ENCODE measurements at regions not wholly inside any gene's neighbourhood (a gene's known extent, or its start where the extent isn't known, plus 50 kb on each side); places are given as distances from the start of the nearest gene placed in this dataset.

- no CpG with 5 or more reads among the region's 2 CpGs for WGBS (ENCODE audit: insufficient coverage)
- peaks cover 1 to 4% (median 2%) of the 10 kb centered on the region in 3 donors for H3K27me3 Mint-ChIP-seq (ENCODE audit: low read depth in 3 of 3)
- Histone ChIP-seq H3K4me1 (ENCODE audit: control insufficient read depth in 1 of 2, insufficient read depth in 2 of 2, low read length in 2 of 2) (no peaks in the 10 kb centered on the region), H3K36me3 (replicated peaks in 1 of 2; ENCODE audit: control insufficient read depth in 1 of 2, insufficient read depth in 2 of 2, low read length in 2 of 2) (no peaks in the 10 kb centered on the region), H3K9me3 (replicated peaks in 1 of 2; ENCODE audit: control insufficient read depth in 1 of 2, insufficient read depth in 1 of 2, low read length in 2 of 2) (no peaks in the 10 kb centered on the region), H3K27me3 (ENCODE audit: control insufficient read depth in 2 of 2, insufficient read depth in 2 of 2, low read length in 2 of 2) (no peaks in the 10 kb centered on the region), H3K27ac (ENCODE audit: low read depth in 1 of 2, low read length in 2 of 2) (no peak overlapping the region), H3K79me2 (ENCODE audit: insufficient read depth, low read length) (no peaks in the 10 kb centered on the region), H3K4me2 (replicated peaks; ENCODE audit: extremely low read depth, low read length, poor library complexity, severe bottlenecking) (no peak overlapping the region), H3K9ac (ENCODE audit: insufficient read depth, low read length, poor library complexity, severe bottlenecking) (no peak overlapping the region), H3K4me3 (replicated peaks in 1 of 3; ENCODE audit: low read depth in 2 of 3, low read length in 3 of 3) (no peak overlapping the region), H2AFZ (ENCODE audit: insufficient read depth, low read depth, low read length, poor library complexity, severe bottlenecking) (no peak overlapping the region), H4K20me1 (ENCODE audit: insufficient read depth, low read length) (no peaks in the 10 kb centered on the region)
- H3K4me3 Mint-ChIP-seq, result no peak overlapping the region
- DNase-seq, result no peak
- intact Hi-C loops (cut with micrococcal nuclease), result no loop called here
- peaks cover 0 to 4% (median 0%) of the 10 kb centered on the region in 7 donors for H3K9me3 Mint-ChIP-seq
- no peak overlapping the region for H3K27ac Mint-ChIP-seq
- no peaks in the 10 kb centered on the region for H3K4me1 Mint-ChIP-seq
- no peaks in the 10 kb centered on the region for H3K36me3 Mint-ChIP-seq
- TF ChIP-seq, protein P1, sequence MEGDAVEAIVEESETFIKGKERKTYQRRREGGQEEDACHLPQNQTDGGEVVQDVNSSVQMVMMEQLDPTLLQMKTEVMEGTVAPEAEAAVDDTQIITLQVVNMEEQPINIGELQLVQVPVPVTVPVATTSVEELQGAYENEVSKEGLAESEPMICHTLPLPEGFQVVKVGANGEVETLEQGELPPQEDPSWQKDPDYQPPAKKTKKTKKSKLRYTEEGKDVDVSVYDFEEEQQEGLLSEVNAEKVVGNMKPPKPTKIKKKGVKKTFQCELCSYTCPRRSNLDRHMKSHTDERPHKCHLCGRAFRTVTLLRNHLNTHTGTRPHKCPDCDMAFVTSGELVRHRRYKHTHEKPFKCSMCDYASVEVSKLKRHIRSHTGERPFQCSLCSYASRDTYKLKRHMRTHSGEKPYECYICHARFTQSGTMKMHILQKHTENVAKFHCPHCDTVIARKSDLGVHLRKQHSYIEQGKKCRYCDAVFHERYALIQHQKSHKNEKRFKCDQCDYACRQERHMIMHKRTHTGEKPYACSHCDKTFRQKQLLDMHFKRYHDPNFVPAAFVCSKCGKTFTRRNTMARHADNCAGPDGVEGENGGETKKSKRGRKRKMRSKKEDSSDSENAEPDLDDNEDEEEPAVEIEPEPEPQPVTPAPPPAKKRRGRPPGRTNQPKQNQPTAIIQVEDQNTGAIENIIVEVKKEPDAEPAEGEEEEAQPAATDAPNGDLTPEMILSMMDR (IDR thresholded peaks at IDR 0.05), result no peak
Measured at GRCh38 chr6:71602385-71603007, 283.9 kb upstream of the RIMS1 start.

- no peak overlapping the region for H3K9ac ChIP-seq (ENCODE audit: insufficient read depth, low read length, poor library complexity, severe bottlenecking)
- no peaks in the 10 kb centered on the region for H3K4me1 ChIP-seq (ENCODE audit: control insufficient read depth in 1 of 2, insufficient read depth in 2 of 2, low read length in 2 of 2)
- no peaks in the 10 kb centered on the region for H3K9me3 ChIP-seq (replicated peaks in 1 of 2; ENCODE audit: control insufficient read depth in 1 of 2, insufficient read depth in 1 of 2, low read length in 2 of 2)
- TF ChIP-seq, protein P1 (IDR thresholded peaks at IDR 0.05), result no peak
- peaks cover 1 to 4% (median 2%) of the 10 kb centered on the region in 3 donors for H3K27me3 Mint-ChIP-seq (ENCODE audit: low read depth in 3 of 3)
- peaks cover 0 to 4% (median 0%) of the 10 kb centered on the region in 7 donors for H3K9me3 Mint-ChIP-seq
- H3K4me1 Mint-ChIP-seq, result no peaks in the 10 kb centered on the region
- no peak overlapping the region for H3K27ac Mint-ChIP-seq
- H3K4me3 ChIP-seq (replicated peaks in 1 of 3; ENCODE audit: low read depth in 2 of 3, low read length in 3 of 3), result no peak overlapping the region
- no peaks in the 10 kb centered on the region for H4K20me1 ChIP-seq (ENCODE audit: insufficient read depth, low read length)
- no peak overlapping the region for H3K27ac ChIP-seq (ENCODE audit: low read depth in 1 of 2, low read length in 2 of 2)
- no peak for DNase-seq
- intact Hi-C loops (cut with micrococcal nuclease), result no loop called here
- no peak overlapping the region for H3K4me3 Mint-ChIP-seq
- no peak overlapping the region for H2AFZ ChIP-seq (ENCODE audit: insufficient read depth, low read depth, low read length, poor library complexity, severe bottlenecking)
- H3K36me3 ChIP-seq (replicated peaks in 1 of 2; ENCODE audit: control insufficient read depth in 1 of 2, insufficient read depth in 2 of 2, low read length in 2 of 2), result no peaks in the 10 kb centered on the region
- no peaks in the 10 kb centered on the region for H3K27me3 ChIP-seq (ENCODE audit: control insufficient read depth in 2 of 2, insufficient read depth in 2 of 2, low read length in 2 of 2)
- H3K4me2 ChIP-seq (replicated peaks; ENCODE audit: extremely low read depth, low read length, poor library complexity, severe bottlenecking), result no peak overlapping the region
- no peaks in the 10 kb centered on the region for H3K36me3 Mint-ChIP-seq
- H3K79me2 ChIP-seq (ENCODE audit: insufficient read depth, low read length), result no peaks in the 10 kb centered on the region
Measured at GRCh38 chr6:71603021-71603420, 283.3 kb upstream of the RIMS1 start.

Data from CD14-positive monocyte (primary cell).